GM19035 (cell line): ENCODE measurements at regions not wholly inside any gene's neighbourhood (a gene's known extent, or its start where the extent isn't known, plus 50 kb on each side); places are given as distances from the start of the nearest gene placed in this dataset.
"Not testable (repeated sequence)": the region's sequence is repeated elsewhere in the genome, so short reads cannot be mapped to it uniquely, and the experiment has no call there.

Source experiments
- ATAC-seq: cut with Tn5 transposase; IDR thresholded peaks from one replicate; pipeline ENCODE4 v1.9.1; 2021; ENCODE audit not compliant: unreplicated experiment

DNA sequence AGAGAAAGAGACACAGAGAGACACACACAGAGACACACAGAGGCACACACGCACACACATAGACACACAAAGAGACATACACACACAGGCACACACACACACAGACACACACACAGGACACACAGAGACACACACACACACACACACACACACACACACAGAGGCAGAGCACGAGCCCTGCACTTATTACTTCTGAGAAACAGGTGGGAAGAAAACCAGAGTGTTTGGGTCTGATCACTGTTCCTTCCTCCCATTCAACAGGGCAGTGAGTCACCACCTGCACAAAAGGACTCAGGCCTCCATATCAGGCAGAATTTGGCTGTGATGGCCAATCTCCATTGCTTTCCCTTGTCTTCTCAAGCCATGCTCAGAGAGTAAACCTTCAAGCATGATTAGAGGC is 285.0 kb downstream of the ANAPC1 start:
- not testable (repeated sequence) for ATAC-seq

DNA sequence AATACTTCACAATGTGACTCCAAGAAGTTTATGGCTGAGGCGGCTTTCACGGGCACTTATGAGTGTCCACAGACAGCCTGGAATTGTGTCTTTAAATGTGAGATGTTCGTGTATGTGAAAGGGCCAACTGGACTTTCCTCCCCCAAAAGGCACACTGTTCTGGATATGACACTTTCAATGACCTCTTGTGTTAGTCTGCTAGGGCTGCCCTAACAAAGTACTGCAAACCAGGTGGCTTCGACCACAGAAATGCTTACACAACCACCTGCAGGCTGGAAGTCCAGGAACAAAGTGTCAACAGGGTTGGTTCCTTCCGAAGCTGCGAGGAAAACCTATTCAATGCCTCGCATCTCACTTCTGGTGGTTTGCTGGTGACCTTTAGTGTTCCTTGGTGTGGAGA is 281.7 kb downstream of the ANAPC1 start:
- not testable (repeated sequence) for ATAC-seq

DNA sequence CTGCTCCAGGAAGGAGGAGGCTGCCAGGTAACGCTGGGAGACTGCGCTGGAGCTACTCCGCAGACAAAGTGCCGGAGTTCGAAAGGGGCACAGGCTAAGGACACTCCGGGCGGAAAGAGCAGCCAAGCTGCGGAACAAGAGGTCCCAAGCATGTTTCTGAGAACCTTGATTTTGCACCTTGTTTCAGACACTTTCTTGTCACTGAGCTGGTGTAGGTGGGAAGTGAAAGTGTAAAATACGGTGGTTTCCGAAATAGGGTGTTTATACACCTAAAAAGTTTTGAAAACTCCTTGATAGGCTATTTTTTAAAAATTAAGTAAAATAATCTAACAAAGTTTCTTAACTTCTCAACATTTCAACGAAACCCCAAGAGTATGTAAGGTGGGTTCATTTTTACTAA is 278.2 kb downstream of the ANAPC1 start:
- not testable (repeated sequence) for ATAC-seq

DNA sequence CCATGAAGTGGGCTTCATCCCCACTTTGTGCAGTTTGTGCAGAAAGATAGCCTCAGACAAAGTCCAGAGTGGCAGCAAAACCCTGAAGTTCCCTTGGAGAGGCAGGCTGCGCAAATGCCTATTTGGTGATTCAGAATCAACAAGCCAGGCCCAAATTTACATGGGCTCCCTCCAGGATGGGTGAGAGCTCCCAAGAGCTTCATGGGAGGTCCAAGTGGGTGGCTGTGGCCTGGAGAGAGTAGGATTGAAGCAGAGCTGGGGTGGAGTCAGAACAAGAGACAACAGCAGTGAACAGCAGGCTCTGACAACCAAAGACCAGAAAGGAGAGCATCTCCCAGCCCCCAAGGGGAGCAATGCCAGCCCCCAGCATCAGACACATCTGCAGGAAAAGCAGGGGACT is 277.4 kb downstream of the ANAPC1 start:
- ATAC-seq, result not testable (repeated sequence)

DNA sequence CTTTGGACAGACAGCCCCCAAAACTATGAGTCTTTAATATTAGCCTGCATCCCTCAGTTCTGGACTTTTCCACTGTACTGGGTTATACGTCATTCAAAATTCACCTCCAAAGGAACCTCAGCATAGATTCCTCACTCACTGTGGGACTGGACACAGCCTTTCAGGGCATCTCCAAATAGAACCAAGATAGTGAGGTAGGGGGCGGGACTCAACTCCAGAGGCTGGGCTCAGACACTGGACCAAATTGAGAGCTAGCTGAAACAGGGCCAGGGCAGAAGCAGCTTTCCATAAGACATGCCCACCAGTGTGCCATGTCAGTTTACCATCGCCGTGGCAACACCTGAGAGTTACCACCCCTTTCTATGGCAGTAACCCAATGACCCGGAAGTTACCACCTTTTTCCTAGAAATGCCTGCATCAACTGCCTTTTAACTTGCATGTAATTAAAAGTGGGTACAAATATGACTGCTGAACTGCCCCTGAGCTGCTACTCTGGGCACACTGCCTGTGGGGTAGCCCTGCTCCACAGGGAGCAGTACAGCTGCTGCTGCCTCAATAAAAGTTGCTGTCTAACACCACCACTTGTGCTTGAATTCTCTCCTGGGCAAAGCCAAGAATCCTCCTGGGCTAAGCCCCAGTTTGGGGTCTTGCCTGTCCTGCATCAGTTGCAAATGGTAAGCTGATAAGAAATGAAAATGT is 274.7 kb downstream of the ANAPC1 start:
- not testable (repeated sequence) for ATAC-seq

DNA sequence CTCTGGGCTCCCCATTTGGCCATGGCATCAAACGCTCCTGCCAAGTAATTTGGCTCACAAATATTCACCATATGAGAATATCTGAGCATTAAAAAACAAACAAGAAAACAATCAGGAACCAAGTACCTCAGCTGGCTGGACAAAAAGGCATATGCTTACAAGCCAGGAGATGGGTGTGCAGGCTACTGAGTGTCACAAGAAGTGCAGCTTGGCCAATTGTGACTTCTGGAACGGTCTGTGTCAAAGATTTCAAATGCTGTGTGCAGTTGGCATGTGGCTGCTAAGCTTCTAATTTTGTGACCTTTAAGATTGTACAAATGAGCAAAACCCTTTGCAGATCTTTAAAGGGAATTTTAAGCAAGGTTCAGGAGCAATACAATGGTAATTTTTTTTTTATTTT is 274.0 kb downstream of the ANAPC1 start:
- not testable (repeated sequence) for ATAC-seq

DNA sequence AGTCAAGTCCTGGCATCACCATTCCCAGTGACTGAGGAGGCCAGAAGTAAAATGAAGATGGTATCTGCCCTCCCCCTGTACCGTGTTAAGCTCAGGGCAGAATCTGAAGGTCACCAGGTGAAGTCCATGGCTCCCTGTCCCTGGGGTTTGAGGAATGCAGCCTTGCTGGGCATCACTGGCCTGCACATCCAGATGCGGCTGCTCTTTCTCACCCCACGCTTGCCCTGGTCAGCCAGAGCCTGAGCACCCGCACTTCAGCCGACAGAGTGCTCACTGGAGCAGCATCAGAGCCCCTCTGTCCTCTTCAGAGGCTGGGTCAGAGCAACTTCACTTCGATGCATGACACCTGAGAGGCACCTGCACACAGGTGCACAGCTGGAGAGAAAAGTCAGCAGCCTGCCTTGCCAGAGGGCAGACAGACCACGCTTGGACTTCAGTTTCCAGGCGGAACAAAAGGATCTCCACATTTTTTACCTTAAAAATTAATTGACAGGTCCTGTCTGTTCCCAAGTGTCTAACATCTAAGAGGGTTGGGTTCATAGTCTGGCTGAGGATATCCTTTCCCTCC is 267.3 kb downstream of the ANAPC1 start:
- no peak for ATAC-seq

DNA sequence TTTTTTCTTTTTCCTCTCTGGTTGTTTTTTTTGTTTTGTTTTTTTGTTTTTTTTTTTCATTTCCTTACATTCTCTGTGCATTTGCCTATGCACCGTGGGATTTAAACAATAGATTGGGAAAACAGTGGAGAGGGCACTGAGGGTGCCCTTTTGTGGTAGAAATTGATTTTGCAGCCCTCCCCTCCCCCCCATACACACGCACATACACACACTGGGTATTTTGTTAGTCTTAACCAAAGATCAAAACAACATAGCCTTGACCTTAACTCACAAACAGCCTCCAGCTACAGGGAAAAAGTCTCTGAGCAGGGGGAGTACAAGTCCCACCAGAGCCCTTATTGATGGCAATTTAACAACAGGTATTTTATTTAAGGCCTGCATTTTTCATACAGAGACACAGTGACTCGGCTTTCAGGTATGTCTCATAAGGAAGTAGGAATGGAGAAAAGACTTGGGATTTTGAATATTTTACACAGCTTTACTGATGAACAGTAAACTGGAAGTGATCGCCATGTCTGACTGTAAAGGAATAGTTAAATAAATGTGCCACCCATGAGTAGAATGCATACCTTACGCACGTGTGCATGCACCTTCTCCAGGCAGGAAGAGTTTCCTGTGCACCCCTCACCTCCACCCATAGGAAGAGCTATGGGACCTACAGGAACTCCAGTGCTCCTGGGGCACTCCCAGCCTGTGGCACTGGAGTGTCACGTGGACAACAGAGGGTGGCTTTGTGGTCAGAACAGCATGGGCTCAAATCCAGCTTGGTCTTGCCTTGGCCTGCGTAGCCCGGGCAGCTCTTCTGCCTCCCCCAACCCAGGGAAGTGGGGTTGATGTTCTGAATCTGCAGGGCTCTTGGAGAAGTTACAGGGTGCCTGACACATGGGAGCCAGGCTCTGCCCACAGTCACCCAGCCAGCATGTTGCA is 266.4 kb downstream of the ANAPC1 start:
- ATAC-seq, result no peak

DNA sequence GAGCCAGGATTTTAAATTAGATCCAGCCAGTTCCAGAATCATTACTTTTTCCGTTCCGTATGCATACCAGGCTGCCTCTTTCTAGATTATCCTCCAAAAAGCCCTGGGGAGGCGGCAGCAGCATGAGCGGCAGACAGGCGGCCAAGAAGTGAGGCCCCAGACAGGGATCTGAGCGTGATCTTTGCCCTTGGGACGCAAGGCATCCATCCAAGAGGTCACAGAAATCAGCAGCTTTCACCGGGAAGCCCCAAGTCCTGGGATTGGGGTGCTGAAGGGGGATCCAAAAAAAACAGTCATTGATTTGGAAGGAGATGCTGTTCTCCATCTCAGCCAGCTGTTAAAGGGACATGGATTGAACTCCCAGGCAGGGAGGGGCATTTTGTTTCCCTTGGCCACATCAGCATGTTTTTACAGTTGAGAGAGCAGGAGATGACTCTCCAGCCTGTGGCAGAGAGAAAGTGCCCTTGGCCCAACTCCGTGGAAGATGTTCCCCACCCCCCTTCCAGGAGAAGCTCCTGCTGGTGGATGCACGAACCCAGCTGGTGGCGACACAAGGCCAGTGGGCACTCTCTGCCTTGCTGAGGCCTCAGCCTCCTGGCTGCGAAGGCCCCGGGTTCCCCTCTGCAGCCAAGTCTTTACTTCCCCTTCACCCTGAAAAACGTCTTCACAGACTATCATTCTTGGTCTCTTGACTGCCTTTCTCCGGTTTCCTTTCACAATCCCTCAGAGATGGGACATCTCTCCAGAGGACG is 265.6 kb downstream of the ANAPC1 start:
- ATAC-seq, result no peak

DNA sequence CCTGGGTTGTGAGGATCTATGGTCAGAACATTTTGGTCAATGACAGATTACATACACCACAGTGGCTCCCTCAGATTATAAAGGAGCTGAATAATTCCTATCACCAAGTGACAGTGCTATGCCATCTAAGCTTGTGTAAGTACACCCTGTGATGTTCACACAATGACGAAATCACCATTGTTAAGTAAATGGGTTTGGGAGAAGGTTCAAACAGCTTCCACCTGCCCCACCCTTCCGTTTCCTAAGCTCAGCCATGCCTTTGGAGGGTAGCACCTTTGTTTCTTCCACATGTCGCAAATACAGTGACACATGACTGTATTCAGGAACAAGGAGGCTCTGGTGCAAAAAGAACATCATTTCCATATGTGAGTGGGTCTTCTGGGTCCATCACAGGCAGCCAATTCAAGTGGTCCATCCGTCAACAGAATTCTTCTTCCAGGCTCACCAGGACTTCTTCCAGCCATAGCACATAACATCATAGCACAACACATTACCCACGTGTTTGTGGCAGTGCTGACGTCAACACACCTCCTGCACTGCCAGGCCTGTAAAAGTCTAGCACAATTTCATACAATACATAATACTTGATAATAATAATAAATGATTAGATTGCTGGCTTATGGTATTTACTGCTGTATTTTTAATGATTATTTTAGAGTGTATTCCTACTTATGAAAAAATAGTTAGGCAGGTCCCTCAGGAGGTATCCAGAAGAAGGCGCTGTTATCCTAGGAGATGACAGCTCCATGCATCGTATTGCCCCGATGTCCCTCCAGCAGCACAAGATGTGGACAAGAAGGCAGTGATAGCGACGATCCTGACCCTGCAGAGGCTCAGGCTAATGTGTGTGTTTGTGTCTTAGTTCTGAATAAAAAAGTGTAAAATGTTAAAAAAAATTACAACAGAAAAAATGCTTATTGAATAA is 264.8 kb downstream of the ANAPC1 start:
- ATAC-seq, result no peak

DNA sequence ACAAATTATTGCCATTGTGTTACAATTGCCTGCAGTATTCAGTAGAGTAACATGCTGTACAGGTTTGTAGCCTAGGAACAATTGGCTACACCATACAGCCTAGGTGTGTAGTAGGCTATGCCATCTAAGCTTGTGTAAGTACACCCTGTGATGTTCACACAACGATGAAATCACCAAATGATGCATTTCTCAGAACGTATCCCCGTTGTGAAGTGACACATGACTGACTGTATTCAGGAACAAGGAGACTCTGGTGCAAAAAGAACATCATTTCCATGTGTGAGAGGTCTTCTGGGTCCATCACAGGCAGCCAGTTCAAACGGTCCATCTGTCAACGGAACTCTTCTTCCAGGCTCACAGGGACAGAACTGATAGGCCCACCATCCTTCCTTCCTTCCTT is 263.7 kb downstream of the ANAPC1 start:
- no peak for ATAC-seq

DNA sequence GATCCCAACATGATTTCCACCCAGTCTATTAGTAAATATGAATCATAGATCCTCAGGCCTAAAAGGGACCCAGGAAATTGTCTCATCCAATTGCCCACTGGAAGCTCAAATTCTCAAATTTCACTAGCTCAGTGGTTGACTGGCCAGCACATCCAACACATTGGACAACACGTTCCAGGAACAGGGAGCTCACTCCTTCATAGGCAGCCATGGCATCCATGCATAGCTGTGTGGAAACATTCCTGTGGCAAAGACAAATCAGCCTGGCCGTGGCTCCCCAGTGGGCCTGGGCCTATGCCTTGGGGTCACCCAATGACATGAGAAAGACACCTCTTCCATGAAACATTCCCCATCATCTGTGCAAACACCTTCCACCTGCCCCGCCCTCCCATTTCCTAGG is 261.1 kb downstream of the ANAPC1 start:
- ATAC-seq, result no peak

DNA sequence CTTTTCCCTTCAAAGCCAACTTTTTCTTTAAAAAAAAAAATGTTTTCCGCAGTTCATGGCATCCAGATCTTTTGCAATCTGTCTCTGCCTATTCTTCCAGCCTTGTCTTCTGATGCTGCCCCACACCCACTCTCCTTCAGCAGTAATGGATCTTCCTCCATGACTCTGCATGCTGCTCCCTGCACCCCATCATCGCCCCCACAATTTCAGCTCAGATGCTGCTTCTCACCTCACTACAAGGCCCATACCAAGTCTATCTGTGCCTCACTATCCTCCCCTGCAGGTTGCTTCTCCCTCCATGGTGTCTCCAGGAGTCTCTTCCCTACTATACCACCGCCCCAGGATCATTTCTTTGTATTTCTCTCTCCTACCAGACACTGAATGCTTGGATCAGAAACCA is 260.6 kb downstream of the ANAPC1 start:
- ATAC-seq, result no peak

DNA sequence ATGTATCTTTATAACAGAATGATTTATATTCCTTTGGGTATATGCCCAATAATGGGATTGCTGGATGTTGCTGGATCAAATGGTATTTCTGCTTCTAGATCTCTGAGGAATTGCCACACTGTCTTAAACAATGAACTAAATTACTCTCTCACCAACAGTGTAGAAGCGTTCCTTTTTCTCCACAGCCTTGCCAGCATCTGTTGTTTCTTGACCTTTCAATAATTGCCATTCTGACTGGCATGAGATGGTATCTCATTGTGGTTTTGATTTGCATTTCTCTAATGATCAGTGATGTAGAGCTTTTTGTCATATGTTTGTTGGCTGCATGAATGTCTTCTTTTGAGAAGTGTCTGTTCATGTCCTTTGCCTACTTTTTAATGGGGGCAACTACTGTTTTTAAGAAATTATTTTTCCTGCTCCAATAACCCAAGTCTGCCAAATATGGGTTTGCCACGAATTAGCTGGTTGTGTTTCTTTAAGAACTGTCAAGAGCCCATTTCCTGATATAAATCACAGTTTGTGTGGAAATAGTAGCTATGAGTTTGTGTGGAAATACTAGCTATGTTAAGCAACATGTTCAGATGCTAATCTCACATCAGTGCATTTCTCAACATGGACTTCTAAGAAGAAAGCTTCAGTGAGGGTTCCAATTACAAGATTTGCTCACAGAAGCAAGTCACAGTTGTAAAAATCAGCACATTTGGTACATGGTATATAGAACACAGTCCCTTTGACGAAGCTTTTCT is 259.4 kb downstream of the ANAPC1 start:
- ATAC-seq, result no peak

DNA sequence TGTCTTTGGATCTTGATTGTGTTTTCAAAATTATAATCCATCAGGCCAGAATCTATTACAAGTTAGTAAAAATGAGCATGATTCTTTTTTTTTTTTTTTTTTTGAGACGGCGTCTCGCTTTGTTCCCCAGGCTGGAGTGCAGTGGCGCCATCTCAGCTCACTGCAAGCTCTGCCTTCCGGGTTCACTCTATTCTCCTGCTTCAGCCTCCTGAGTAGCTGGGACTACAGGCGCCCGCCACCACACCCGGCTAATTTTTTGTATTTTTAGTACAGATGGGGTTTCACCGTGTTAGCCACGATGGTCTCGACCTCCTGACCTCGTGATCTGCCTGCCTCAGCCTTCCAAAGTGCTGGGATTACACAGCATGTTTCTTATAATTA is 258.8 kb downstream of the ANAPC1 start:
- ATAC-seq, result not testable (repeated sequence)

DNA sequence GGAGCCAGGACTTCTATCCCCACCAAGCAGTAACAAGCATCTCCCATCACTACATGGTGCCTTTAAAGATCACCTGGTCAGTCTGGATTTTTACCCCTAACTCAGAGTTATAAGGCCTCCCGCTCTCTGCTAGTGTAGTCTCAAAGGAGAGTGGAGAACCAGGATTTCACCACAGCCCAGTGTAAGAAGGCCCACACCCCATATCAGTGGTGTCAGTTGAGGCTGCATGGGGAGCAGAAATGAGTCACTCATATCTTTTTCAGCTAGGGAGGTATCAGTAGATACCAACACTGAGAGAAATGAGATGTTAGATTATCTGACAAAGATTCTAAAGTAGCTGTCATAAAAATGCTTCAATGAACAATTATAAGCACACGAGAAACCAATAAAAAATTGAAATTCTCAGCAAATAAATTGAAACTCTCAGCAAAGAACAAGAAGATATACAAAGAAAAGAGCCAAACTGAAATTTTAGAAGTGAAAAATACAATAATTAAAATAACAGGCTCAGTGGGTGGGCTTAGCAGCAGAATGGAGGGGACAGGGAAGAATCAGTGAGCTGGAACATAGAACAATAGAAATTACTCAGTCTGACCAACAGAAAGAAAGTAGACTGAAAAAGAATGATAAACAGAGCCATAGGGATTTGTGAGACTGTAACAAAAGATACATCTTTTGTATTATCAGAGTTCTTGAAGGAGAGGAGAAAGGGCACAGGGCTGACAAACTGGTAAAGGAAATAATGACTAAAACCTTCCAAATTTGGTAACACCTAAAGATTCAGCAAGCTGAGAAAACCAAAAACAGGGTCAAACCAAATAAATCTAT is 257.7 kb downstream of the ANAPC1 start:
- ATAC-seq, result no peak

DNA sequence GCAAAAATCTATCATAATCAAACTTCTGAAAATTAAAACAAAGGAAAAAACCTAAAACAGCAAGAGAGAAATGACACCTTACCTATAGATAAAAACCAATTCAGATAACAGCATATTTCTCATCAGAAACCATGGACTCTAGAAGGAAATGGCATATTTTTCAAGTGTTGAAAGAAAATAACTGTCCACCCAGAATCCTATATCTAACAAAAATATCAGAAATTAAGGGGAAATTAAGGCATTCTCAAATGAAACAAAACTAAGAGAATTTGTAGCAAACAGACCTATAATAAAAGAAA is 257.2 kb downstream of the ANAPC1 start:
- ATAC-seq, result no peak

DNA sequence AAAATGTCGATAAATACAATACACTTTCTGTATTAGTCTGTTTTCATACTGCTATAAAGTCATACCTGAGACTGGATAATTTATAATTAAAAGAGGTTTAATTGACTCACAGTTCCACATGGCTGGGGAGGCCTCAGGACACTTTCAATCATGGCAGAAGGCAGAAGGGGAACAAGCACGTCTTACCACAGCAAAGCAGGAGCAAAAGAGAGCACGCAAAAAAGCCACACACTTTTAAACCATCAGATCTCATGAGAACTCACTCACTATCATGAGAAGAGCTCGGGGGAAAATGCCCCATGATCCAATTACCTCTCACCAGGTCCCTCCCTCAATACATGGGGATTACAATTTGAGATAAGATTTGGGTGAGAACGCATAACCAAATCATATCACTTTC is 256.7 kb downstream of the ANAPC1 start:
- no peak for ATAC-seq

DNA sequence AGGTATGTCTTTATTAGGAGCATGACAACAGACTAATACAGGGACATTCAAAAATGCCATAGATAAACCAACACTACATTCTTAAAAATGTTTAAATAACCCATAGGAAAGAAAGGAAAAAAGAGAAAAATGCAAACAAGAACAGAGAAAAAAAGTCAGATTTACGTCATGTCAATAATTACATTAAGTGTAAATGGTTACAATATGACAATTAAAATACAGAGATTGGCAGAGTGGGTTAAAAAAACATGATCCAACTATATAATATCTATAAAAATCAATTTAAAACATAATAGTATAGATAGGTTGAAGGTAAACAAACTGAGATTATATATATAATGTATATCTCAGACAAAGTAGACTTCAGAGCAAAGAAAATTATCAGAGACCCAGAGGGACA is 255.8 kb downstream of the ANAPC1 start:
- ATAC-seq, result no peak
